ENCODE measurements at regions not wholly inside any gene's neighbourhood (a gene's known extent, or its start where the extent isn't known, plus 50 kb on each side); places are given as distances from the start of the nearest gene placed in this dataset.

DNA sequence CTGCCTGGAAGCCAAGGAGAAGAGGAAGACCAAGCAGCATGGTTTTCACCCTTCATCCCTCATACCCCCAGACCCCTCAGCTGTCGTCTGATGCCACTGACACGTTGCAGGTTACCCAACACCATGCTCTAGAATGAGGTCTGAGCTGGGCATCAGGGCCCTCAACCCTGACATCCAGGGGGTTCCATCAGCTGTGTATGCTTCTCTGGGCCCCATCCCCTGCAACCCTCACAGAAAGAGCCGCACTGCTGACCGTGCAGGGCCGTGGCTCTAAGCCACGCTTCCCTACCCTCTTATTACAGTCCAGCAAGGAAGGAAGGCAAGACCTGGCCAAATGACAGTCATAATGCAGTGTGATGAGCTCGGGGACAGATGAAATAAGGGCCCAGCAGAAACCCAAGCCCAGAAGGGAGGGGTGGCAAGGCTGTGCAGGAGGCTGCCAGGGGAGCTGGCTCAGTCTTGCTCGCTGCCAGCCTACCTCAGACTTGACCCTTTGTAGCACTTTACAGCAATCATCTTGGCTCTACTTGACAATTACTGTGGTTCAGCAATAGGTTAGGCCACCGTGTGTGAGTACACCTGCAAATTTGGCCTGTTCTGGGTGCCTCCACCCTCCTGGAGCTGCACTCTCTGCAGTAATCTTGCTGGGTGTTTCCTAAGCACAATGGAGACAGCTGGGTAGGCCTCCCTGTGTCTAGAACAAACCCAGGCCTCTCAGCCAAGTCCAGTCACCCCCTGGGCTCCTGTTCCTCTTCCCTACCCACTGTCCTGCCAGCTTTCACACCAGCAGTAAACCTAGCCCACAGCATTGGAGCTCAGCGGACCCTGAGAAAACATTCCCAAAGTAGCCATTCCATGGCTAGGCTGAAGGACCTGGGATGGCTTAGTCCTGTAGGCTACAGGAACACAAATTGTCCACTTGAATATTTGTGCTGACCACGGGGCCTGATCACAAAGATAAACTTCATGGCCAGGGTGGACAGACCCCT is 115.3 kb upstream of the NEO1 start:
- no peak for TF ChIP-seq CTCF (conservative IDR thresholded peaks at IDR 0.05)

GRCh38 chr15:72936237-72936636 is 116.0 kb upstream of the NEO1 start:
- H3K27ac ChIP-seq: no peak overlapping the region
- no peak for TF ChIP-seq CTCF (conservative IDR thresholded peaks at IDR 0.05)

More for the DNA sequence above, 115.3 kb upstream of the NEO1 start:
- no peak overlapping the region for H3K27ac ChIP-seq

- no peak for TF ChIP-seq CTCF (conservative IDR thresholded peaks at IDR 0.05)
- no peak overlapping the region for H3K27ac ChIP-seq
Observed at GRCh38 chr15:72935521-72935920, 116.7 kb upstream of the NEO1 start.

GRCh38 chr15:72934921-72935320 is 117.3 kb upstream of the NEO1 start:
- no peak overlapping the region for H3K27ac ChIP-seq
- TF ChIP-seq CTCF (conservative IDR thresholded peaks at IDR 0.05): no peak

DNA sequence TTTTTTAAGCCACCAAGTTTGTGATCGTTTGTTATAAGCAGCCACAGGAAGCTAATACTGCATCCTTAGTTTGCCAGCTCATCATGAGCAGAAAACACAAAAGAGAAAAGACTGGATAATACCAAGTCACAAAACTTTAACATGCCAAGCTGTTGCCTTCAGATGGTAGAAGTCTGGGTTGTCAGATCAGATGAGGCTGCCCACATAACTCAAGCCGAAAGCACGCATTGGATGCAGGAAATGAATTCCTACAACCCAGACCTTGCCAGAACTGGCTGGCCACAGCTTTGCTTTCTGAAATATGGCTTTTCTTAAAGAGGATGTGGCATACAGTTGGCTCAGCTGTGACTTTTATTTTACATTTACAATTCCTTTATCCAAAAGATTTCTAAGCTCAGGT is 118.3 kb upstream of the NEO1 start:
- TF ChIP-seq CTCF (conservative IDR thresholded peaks at IDR 0.05): no peak
- no peak overlapping the region for H3K27ac ChIP-seq

DNA sequence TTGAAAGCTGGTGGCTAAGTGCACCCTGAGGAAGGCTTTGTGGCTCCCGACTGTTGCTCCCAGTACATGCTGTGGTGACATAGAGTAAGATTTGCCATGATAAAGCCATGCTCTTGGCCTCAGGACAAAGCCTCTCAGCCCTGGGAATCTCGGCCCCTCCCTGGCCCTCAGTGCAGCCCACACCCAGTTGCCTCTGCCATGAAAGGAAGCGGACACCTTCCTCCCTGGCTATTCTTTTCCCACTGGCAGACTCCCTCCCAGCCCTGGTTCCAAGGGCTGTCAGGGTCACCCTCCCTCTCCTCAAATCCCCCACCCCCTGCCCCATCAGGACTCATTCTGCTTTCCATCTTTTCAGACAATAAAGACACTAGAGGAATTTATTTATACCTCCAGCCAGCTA is 119.8 kb upstream of the NEO1 start:
- no peak overlapping the region for H3K27ac ChIP-seq
- no peak for TF ChIP-seq CTCF (conservative IDR thresholded peaks at IDR 0.05)

DNA sequence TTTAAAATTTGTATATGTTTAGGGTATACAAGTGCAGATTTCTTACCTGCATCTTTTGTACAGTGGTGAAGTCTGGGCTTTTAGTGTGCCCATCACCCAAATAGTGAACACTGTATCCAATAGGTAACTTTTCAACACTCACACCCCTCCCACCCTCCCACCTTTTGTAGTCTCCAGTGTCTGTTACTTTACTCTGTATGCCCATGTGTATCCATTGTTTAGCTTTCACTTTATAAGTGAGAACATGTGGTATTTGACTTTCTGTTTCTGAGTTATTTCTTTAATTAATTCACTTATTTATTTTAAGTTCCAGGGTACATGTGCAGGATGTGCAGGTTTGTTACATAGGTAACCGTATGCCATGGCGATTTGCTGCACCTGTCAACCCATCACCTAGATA is 124.8 kb upstream of the NEO1 start:
- TF ChIP-seq CTCF (conservative IDR thresholded peaks at IDR 0.05): no peak
- no peak overlapping the region for H3K27ac ChIP-seq
